ENCODE measurements at regions not wholly inside any gene's neighbourhood (a gene's known extent, or its start where the extent isn't known, plus 50 kb on each side); places are given as distances from the start of the nearest gene placed in this dataset.

- Histone ChIP-seq H3K9me3 (ENCODE audit: control insufficient read depth, insufficient read depth, low read depth, low read length) (no peaks in the 10 kb centered on the region), H3K4me1 (ENCODE audit: control insufficient read depth, insufficient read depth, low read length) (no peaks in the 10 kb centered on the region), H3K27ac (ENCODE audit: extremely low read depth, low read depth, low read length) (no peak overlapping the region), H3K36me3 (ENCODE audit: control insufficient read depth in 2 of 2, insufficient read depth in 1 of 2, low read length in 2 of 2) (no peaks in the 10 kb centered on the region), H3K4me3 (ENCODE audit: low read depth, low read length) (no peak overlapping the region)
- TF ChIP-seq ZNF629 (tag by site-specific recombination; IDR thresholded peaks at IDR 0.05) (no peak), GLIS1 (tag by site-specific recombination; IDR thresholded peaks at IDR 0.05) (no peak), HOXA7 (CRISPR knock-in tag; IDR thresholded peaks at IDR 0.05; ENCODE audit: borderline replicate concordance) (no peak), KLF7 (tag by site-specific recombination; IDR thresholded peaks at IDR 0.05; ENCODE audit: borderline replicate concordance) (no peak), ZNF26 (tag by site-specific recombination; IDR thresholded peaks at IDR 0.05) (no peak), ZNF791 (tag by site-specific recombination; IDR thresholded peaks at IDR 0.05) (no peak), ZNF48 (tag by site-specific recombination; IDR thresholded peaks at IDR 0.05) (no peak), ZNF623 (tag by site-specific recombination; IDR thresholded peaks at IDR 0.05) (no peak), ZBTB11 (tag by site-specific recombination; conservative IDR thresholded peaks at IDR 0.05; ENCODE audit: low read depth) (no peak), PBX3 (CRISPR knock-in tag; IDR thresholded peaks at IDR 0.05) (no peak), ZNF16 (tag by site-specific recombination; IDR thresholded peaks at IDR 0.05; ENCODE audit: low read depth) (no peak), PRDM4 (tag by site-specific recombination; IDR thresholded peaks at IDR 0.05) (no peak), ZNF704 (tag by site-specific recombination; IDR thresholded peaks at IDR 0.05) (no peak), ZNF768 (tag by site-specific recombination; IDR thresholded peaks at IDR 0.05) (no peak), ZNF140 (tag by site-specific recombination; IDR thresholded peaks at IDR 0.05) (no peak), ZNF23 (tag by site-specific recombination; IDR thresholded peaks at IDR 0.05; ENCODE audit: borderline replicate concordance) (no peak), ZNF239 (tag by site-specific recombination; IDR thresholded peaks at IDR 0.05) (no peak), TCF7L2 (IDR thresholded peaks at IDR 0.05; ENCODE audit: borderline replicate concordance, low read depth, low read length) (no peak)
- CTCF ChIA-PET = no interaction called here
- POLR2A ChIA-PET = no interaction called here
These were observed 187.6 kb downstream of the TUBA3C start for GRCh38 chr13:18993884-18994660.

Data from HEK293 (cell line).